ENCODE measurements at regions not wholly inside any gene's neighbourhood (a gene's known extent, or its start where the extent isn't known, plus 50 kb on each side); places are given as distances from the start of the nearest gene placed in this dataset.

- H3K9ac ChIP-seq (ENCODE audit: low read length in 3 of 3) = no peak overlapping the region
- no peak overlapping the region for H3K4me3 ChIP-seq (ENCODE audit: low read length in 3 of 3)
- FAIRE-seq (no peak), DNase-seq (no peak)
- no peaks in the 10 kb centered on the region for H3K27me3 ChIP-seq (ENCODE audit: control insufficient read depth, insufficient read depth, low read length)
- H3K27ac ChIP-seq (ENCODE audit: low read depth in 2 of 2, low read length in 2 of 2) = no peak overlapping the region
- TF ChIP-seq CTCF (IDR thresholded peaks at IDR 0.05; ENCODE audit: borderline replicate concordance, extremely low read depth, insufficient read depth) = no peak
- intact Hi-C loops (cut with DNase I) = no loop called here
- no peaks in the 10 kb centered on the region for H3K9me3 ChIP-seq (ENCODE audit: control insufficient read depth in 2 of 3, insufficient read depth in 1 of 3, low read length in 3 of 3)
- no peaks in the 10 kb centered on the region for H3K36me3 ChIP-seq (ENCODE audit: control insufficient read depth in 2 of 3, insufficient read depth in 3 of 3, low read length in 3 of 3)
- H3K4me1 ChIP-seq (ENCODE audit: control insufficient read depth in 2 of 3, insufficient read depth in 2 of 3, low read depth in 1 of 3, low read length in 3 of 3) = no peaks in the 10 kb centered on the region
Observed at GRCh38 chr20:60349418-60349817, 391.2 kb downstream of the CDH26 start.

- H3K27ac ChIP-seq (ENCODE audit: low read depth in 2 of 2, low read length in 2 of 2) = no peak overlapping the region
- no peaks in the 10 kb centered on the region for H3K4me1 ChIP-seq (ENCODE audit: control insufficient read depth in 2 of 3, insufficient read depth in 2 of 3, low read depth in 1 of 3, low read length in 3 of 3)
- no peaks in the 10 kb centered on the region for H3K27me3 ChIP-seq (ENCODE audit: control insufficient read depth, insufficient read depth, low read length)
- no peak for TF ChIP-seq CTCF (IDR thresholded peaks at IDR 0.05; ENCODE audit: borderline replicate concordance, extremely low read depth, insufficient read depth)
- no peak for FAIRE-seq
- intact Hi-C loops (cut with DNase I) = no loop called here
- H3K9me3 ChIP-seq (ENCODE audit: control insufficient read depth in 2 of 3, insufficient read depth in 1 of 3, low read length in 3 of 3) = no peaks in the 10 kb centered on the region
- no peak overlapping the region for H3K9ac ChIP-seq (ENCODE audit: low read length in 3 of 3)
- no peak for DNase-seq
- H3K36me3 ChIP-seq (ENCODE audit: control insufficient read depth in 2 of 3, insufficient read depth in 3 of 3, low read length in 3 of 3) = no peaks in the 10 kb centered on the region
- H3K4me3 ChIP-seq (ENCODE audit: low read length in 3 of 3) = no peak overlapping the region
Observed at GRCh38 chr20:60352017-60352416, 393.8 kb downstream of the CDH26 start.

- FAIRE-seq = no peak
- intact Hi-C loops (cut with DNase I) = no loop called here
Observed at GRCh38 chr20:60352596-60352995, 394.4 kb downstream of the CDH26 start.

More at GRCh38 chr20:60352596-60352995, 394.4 kb downstream of the CDH26 start:
- no peak overlapping the region for H3K9ac ChIP-seq (ENCODE audit: low read length in 3 of 3)
- no peak for DNase-seq
- no peak overlapping the region for H3K4me3 ChIP-seq (ENCODE audit: low read length in 3 of 3)
- H3K9me3 ChIP-seq (ENCODE audit: control insufficient read depth in 2 of 3, insufficient read depth in 1 of 3, low read length in 3 of 3) = no peaks in the 10 kb centered on the region
- no peaks in the 10 kb centered on the region for H3K4me1 ChIP-seq (ENCODE audit: control insufficient read depth in 2 of 3, insufficient read depth in 2 of 3, low read depth in 1 of 3, low read length in 3 of 3)
- no peaks in the 10 kb centered on the region for H3K36me3 ChIP-seq (ENCODE audit: control insufficient read depth in 2 of 3, insufficient read depth in 3 of 3, low read length in 3 of 3)
- no peaks in the 10 kb centered on the region for H3K27me3 ChIP-seq (ENCODE audit: control insufficient read depth, insufficient read depth, low read length)
- no peak for TF ChIP-seq CTCF (IDR thresholded peaks at IDR 0.05; ENCODE audit: borderline replicate concordance, extremely low read depth, insufficient read depth)
- no peak overlapping the region for H3K27ac ChIP-seq (ENCODE audit: low read depth in 2 of 2, low read length in 2 of 2)

Data from kidney (tissue), 13 donors.